H9 (cell line): ENCODE measurements at regions not wholly inside any gene's neighbourhood (a gene's known extent, or its start where the extent isn't known, plus 50 kb on each side); places are given as distances from the start of the nearest gene placed in this dataset.

Source experiments
- DNase-seq: peaks from one replicate; pipeline ENCODE4 v3.0.0-alpha.2; 2017
- H2AFZ ChIP-seq: one replicate; pipeline ENCODE4 v1.6.1; 2013; ENCODE audit warnings: mild to moderate bottlenecking, low read length, control low read depth, moderate library complexity
- H2AK5ac ChIP-seq: 2 replicates; pipeline ENCODE4 v1.6.1; 2013; ENCODE audit warnings: low read length, control low read depth, mixed read lengths; ENCODE audit not compliant: insufficient read length
- H2BK120ac ChIP-seq: one replicate; pipeline ENCODE4 v1.6.1; 2013; ENCODE audit warnings: low read depth, mild to moderate bottlenecking, low read length, control low read depth, inconsistent platforms; ENCODE audit not compliant: poor library complexity, severe bottlenecking
- H2BK12ac ChIP-seq: 2 replicates; pipeline ENCODE4 v1.6.1; 2013; ENCODE audit warnings: low read length, control low read depth, mixed read lengths, low read depth; ENCODE audit not compliant: insufficient read length
- H2BK15ac ChIP-seq: 2 replicates; pipeline ENCODE4 v1.6.1; 2013; ENCODE audit warnings: low read depth, low read length, control low read depth
- H2BK20ac ChIP-seq: one replicate; pipeline ENCODE4 v1.6.1; 2013; ENCODE audit warnings: low read depth, mild to moderate bottlenecking, low read length, control low read depth, inconsistent platforms; ENCODE audit not compliant: poor library complexity, severe bottlenecking
- H2BK5ac ChIP-seq: 2 replicates; pipeline ENCODE4 v1.6.1; 2013; ENCODE audit warnings: low read length, control low read depth, mixed read lengths; ENCODE audit not compliant: insufficient read length
- H3K14ac ChIP-seq: 2 replicates; pipeline ENCODE4 v1.6.1; 2013; ENCODE audit warnings: low read length, control low read depth; ENCODE audit not compliant: insufficient read depth
- H3K18ac ChIP-seq: 2 replicates; pipeline ENCODE4 v1.6.1; 2013; ENCODE audit warnings: low read depth, mild to moderate bottlenecking, mixed read lengths, low read length, control low read depth; ENCODE audit not compliant: insufficient read length
- H3K23ac ChIP-seq: 2 replicates; pipeline ENCODE4 v1.6.1; 2013; ENCODE audit warnings: low read length, control low read depth, mixed read lengths, low read depth; ENCODE audit not compliant: insufficient read length
- H3K23me2 ChIP-seq: 2 replicates; pipeline ENCODE4 v1.6.1; 2013; ENCODE audit warnings: low read depth, mild to moderate bottlenecking, mixed read lengths, low read length, control low read depth; ENCODE audit not compliant: insufficient read length, poor library complexity, severe bottlenecking
- H3K27ac ChIP-seq: 2 replicates; pipeline ENCODE4 v1.5.1; 2013; ENCODE audit warnings: low read length, control low read depth, mixed read lengths, low read depth; ENCODE audit not compliant: insufficient read length
- H3K27me3 ChIP-seq: 2 replicates; pipeline ENCODE4 v1.6.1; 2013; ENCODE audit warnings: low read length, control low read depth, inconsistent platforms; ENCODE audit not compliant: insufficient read depth
- H3K4ac ChIP-seq: 2 replicates; pipeline ENCODE4 v1.6.1; 2013; ENCODE audit warnings: low read depth, mild to moderate bottlenecking, control low read depth, inconsistent platforms, low read length, moderate library complexity
- H3K4me1 ChIP-seq: 2 replicates; pipeline ENCODE4 v1.6.1; 2013; ENCODE audit warnings: low read length, control low read depth, inconsistent platforms; ENCODE audit not compliant: insufficient read depth
- H3K4me2 ChIP-seq: 2 replicates; pipeline ENCODE4 v1.6.1; 2013; ENCODE audit warnings: low read length, control low read depth, mixed read lengths; ENCODE audit not compliant: insufficient read length, insufficient read depth
- H3K56ac ChIP-seq: 2 replicates; pipeline ENCODE4 v1.6.1; 2013; ENCODE audit warnings: low read depth, mild to moderate bottlenecking, mixed read lengths, low read length, control low read depth; ENCODE audit not compliant: insufficient read length
- H3K79me1 ChIP-seq: 2 replicates; pipeline ENCODE4 v1.6.1; 2013; ENCODE audit warnings: low read depth, mild to moderate bottlenecking, moderate library complexity, low read length, control low read depth, inconsistent platforms; ENCODE audit not compliant: insufficient read depth, poor library complexity, severe bottlenecking
- H3K79me2 ChIP-seq: 2 replicates; pipeline ENCODE4 v1.6.1; 2013; ENCODE audit warnings: low read length, control low read depth, inconsistent platforms; ENCODE audit not compliant: insufficient read depth
- H3K9ac ChIP-seq: 2 replicates; pipeline ENCODE4 v1.6.1; 2013; ENCODE audit warnings: low read length, control low read depth, mixed read lengths; ENCODE audit not compliant: insufficient read length; ENCODE audit errors: extremely low read depth
- H3K9me3 ChIP-seq: one replicate; pipeline ENCODE4 v1.6.1; 2013; ENCODE audit warnings: low read depth, low read length, inconsistent platforms; ENCODE audit not compliant: control insufficient read depth
- H3T11ph ChIP-seq: one replicate; pipeline ENCODE4 v1.6.1; 2013; ENCODE audit warnings: mild to moderate bottlenecking, low read length, control low read depth, inconsistent platforms
- H4K20me1 ChIP-seq: one replicate; pipeline ENCODE4 v1.6.1; 2013; ENCODE audit not compliant: control insufficient read depth, insufficient read length, insufficient read depth
- H4K5ac ChIP-seq: 2 replicates; pipeline ENCODE4 v1.6.1; 2013; ENCODE audit warnings: low read depth, mild to moderate bottlenecking, mixed read lengths, low read length, control low read depth; ENCODE audit not compliant: insufficient read length
- H4K8ac ChIP-seq: replicated peaks from 2 replicates; pipeline ENCODE4 v1.6.1; 2013; ENCODE audit warnings: low read length, control low read depth, mixed read lengths, low read depth; ENCODE audit not compliant: insufficient read length
- H4K91ac ChIP-seq: 2 replicates; pipeline ENCODE4 v1.6.1; 2013; ENCODE audit warnings: low read depth, mild to moderate bottlenecking, moderate library complexity, mixed read lengths, low read length, control low read depth; ENCODE audit not compliant: insufficient read length
- H3K27ac Mint-ChIP-seq, 3 experiments: 2 replicates in 2 of 3; 3 replicates in 1 of 3; pipeline ENCODE4 v1.8.0; 2020 to 2021; ENCODE audit warnings: mixed read lengths in 3 of 3, mild to moderate bottlenecking in 1 of 3, moderate library complexity in 1 of 3
- H3K27me3 Mint-ChIP-seq: 2 replicates; pipeline ENCODE4 v1.8.0; 2021; ENCODE audit warnings: low read depth, mild to moderate bottlenecking, moderate library complexity, mixed read lengths
- H3K36me3 Mint-ChIP-seq, 3 experiments: 2 replicates in 2 of 3; 3 replicates in 1 of 3; pipeline ENCODE4 v1.8.0; 2020 to 2021; ENCODE audit warnings: low read depth in 3 of 3, mixed read lengths in 3 of 3; ENCODE audit not compliant: insufficient read depth in 1 of 3
- H3K4me1 Mint-ChIP-seq, 2 experiments: 2 replicates each; pipeline ENCODE4 v1.8.0; 2020; ENCODE audit warnings: mixed read lengths in 2 of 2
- H3K4me3 Mint-ChIP-seq, 2 experiments: 2 replicates in 1 of 2; 3 replicates in 1 of 2; pipeline ENCODE4 v1.8.0; 2020 to 2021; ENCODE audit warnings: mild to moderate bottlenecking in 2 of 2, mixed read lengths in 2 of 2, moderate library complexity in 1 of 2
- H3K9me3 Mint-ChIP-seq, 2 experiments: 2 replicates in 1 of 2; 3 replicates in 1 of 2; pipeline ENCODE4 v1.8.0; 2020; ENCODE audit warnings: mild to moderate bottlenecking in 2 of 2, mixed read lengths in 2 of 2, moderate library complexity in 1 of 2
- CTCF ChIP-seq: fragments of 200-600 bp; sonication (generic); conservative IDR thresholded peaks from 3 replicates; pipeline ENCODE4 v1.8.0; 2021; ENCODE audit warnings: antibody characterized with exemption, mild to moderate bottlenecking
- WGBS: extraction: QIAGEN DNeasy Blood & Tissue Kit; methylation state at CpG from one replicate; pipeline ENCODE4 v1.1.7; 2013; ENCODE audit warnings: missing lambda C conversion rate, low lambda C conversion rate, mixed read lengths; ENCODE audit not compliant: insufficient read length; ENCODE audit errors: extremely low coverage; 5-methylcytosine and 5-hydroxymethylcytosine counted together

GRCh38 chr2:121976926-121977325, 221.5 kb downstream of the TSN start:
- H3K79me2 ChIP-seq: no peaks in the 10 kb centered on the region
- DNase-seq: no peak
- H2BK12ac ChIP-seq: no peak overlapping the region
- no peak overlapping the region for H2AK5ac ChIP-seq
- no peak overlapping the region for H4K91ac ChIP-seq
- no peaks in the 10 kb centered on the region for H4K20me1 ChIP-seq
- H4K5ac ChIP-seq: no peak overlapping the region
- no peak overlapping the region for H3T11ph ChIP-seq
- no peaks in the 10 kb centered on the region for H3K9me3 ChIP-seq
- H2BK120ac ChIP-seq: no peak overlapping the region
- no peak overlapping the region for H3K27ac ChIP-seq
- H3K27me3 ChIP-seq: no peaks in the 10 kb centered on the region
- Mint-ChIP-seq H3K36me3 (no peaks in the 10 kb centered on the region), H3K4me3 (no peak overlapping the region), H3K9me3 (no peaks in the 10 kb centered on the region), H3K27me3 (no peaks in the 10 kb centered on the region; the same call in 1 of the 2 replicates), H3K4me1 (peaks cover 21 to 24% of the 10 kb centered on the region in 2 experiments), H3K27ac (no peak overlapping the region; a peak in 1 of 7 replicates)
- no peak overlapping the region for H3K56ac ChIP-seq
- no peaks in the 10 kb centered on the region for H3K4me1 ChIP-seq
- no peak overlapping the region for H3K9ac ChIP-seq
- no peak overlapping the region for H4K8ac ChIP-seq
- no peaks in the 10 kb centered on the region for H3K79me1 ChIP-seq
- no peak overlapping the region for H2BK20ac ChIP-seq
- no peak overlapping the region for H3K18ac ChIP-seq
- no peaks in the 10 kb centered on the region for H3K23me2 ChIP-seq
- TF ChIP-seq CTCF: no peak
- no peak overlapping the region for H3K4ac ChIP-seq
- no CpG with 5 or more reads among the region's 3 CpGs for whole genome bisulfite sequencing
- no peak overlapping the region for H3K4me2 ChIP-seq
- H2BK15ac ChIP-seq: no peak overlapping the region
- H3K23ac ChIP-seq: no peak overlapping the region
- H3K14ac ChIP-seq: no peak overlapping the region
- H2AFZ ChIP-seq: no peak overlapping the region
- no peak overlapping the region for H2BK5ac ChIP-seq
